H1 (cell line): ENCODE measurements at regions not wholly inside any gene's neighbourhood (a gene's known extent, or its start where the extent isn't known, plus 50 kb on each side); places are given as distances from the start of the nearest gene placed in this dataset.

Experiments used
- E2F6 ChIP-seq: IDR thresholded peaks from 2 replicates; pipeline ENCODE4 v1.6.1; 2012; ENCODE audit warnings: inconsistent platforms
- JUN ChIP-seq: IDR thresholded peaks from 2 replicates; pipeline ENCODE4 v1.6.1; 2011; ENCODE audit warnings: low read depth, mild to moderate bottlenecking, improper control_type of control experiment, low read length
- POLR2AphosphoS5 ChIP-seq: IDR thresholded peaks from 2 replicates; pipeline ENCODE4 v1.6.1; 2011; ENCODE audit warnings: low read depth, low read length
- RNF2 ChIP-seq: fragments of 200-900, 300-1000 bp; sonication (generic); IDR thresholded peaks from 2 replicates; pipeline ENCODE4 v1.7.1; 2016; ENCODE audit warnings: borderline replicate concordance, low read depth, mild to moderate bottlenecking, antibody characterized with exemption, low read length; ENCODE audit not compliant: poor library complexity, severe bottlenecking; ENCODE audit errors: missing control alignments
- SIX5 ChIP-seq: IDR thresholded peaks from 2 replicates; pipeline ENCODE4 v1.6.1; 2011; ENCODE audit warnings: mild to moderate bottlenecking, low read depth, low read length
- SP4 ChIP-seq: IDR thresholded peaks from 2 replicates; pipeline ENCODE4 v1.6.1; 2012; ENCODE audit warnings: low read length, inconsistent platforms
- TF ChIP-seq, protein P1 (sequence below): fragments of 300-600 bp; sonication (generic); IDR thresholded peaks from 2 replicates; pipeline ENCODE4 v1.7.1; 2012; ENCODE audit warnings: low read length, moderate library complexity, mild to moderate bottlenecking, inconsistent platforms; ENCODE audit not compliant: insufficient replicate concordance

GRCh38 chr2:5215989-5216607 lies 476.1 kb upstream of the SOX11 start (continued):
- TF ChIP-seq, protein P1, sequence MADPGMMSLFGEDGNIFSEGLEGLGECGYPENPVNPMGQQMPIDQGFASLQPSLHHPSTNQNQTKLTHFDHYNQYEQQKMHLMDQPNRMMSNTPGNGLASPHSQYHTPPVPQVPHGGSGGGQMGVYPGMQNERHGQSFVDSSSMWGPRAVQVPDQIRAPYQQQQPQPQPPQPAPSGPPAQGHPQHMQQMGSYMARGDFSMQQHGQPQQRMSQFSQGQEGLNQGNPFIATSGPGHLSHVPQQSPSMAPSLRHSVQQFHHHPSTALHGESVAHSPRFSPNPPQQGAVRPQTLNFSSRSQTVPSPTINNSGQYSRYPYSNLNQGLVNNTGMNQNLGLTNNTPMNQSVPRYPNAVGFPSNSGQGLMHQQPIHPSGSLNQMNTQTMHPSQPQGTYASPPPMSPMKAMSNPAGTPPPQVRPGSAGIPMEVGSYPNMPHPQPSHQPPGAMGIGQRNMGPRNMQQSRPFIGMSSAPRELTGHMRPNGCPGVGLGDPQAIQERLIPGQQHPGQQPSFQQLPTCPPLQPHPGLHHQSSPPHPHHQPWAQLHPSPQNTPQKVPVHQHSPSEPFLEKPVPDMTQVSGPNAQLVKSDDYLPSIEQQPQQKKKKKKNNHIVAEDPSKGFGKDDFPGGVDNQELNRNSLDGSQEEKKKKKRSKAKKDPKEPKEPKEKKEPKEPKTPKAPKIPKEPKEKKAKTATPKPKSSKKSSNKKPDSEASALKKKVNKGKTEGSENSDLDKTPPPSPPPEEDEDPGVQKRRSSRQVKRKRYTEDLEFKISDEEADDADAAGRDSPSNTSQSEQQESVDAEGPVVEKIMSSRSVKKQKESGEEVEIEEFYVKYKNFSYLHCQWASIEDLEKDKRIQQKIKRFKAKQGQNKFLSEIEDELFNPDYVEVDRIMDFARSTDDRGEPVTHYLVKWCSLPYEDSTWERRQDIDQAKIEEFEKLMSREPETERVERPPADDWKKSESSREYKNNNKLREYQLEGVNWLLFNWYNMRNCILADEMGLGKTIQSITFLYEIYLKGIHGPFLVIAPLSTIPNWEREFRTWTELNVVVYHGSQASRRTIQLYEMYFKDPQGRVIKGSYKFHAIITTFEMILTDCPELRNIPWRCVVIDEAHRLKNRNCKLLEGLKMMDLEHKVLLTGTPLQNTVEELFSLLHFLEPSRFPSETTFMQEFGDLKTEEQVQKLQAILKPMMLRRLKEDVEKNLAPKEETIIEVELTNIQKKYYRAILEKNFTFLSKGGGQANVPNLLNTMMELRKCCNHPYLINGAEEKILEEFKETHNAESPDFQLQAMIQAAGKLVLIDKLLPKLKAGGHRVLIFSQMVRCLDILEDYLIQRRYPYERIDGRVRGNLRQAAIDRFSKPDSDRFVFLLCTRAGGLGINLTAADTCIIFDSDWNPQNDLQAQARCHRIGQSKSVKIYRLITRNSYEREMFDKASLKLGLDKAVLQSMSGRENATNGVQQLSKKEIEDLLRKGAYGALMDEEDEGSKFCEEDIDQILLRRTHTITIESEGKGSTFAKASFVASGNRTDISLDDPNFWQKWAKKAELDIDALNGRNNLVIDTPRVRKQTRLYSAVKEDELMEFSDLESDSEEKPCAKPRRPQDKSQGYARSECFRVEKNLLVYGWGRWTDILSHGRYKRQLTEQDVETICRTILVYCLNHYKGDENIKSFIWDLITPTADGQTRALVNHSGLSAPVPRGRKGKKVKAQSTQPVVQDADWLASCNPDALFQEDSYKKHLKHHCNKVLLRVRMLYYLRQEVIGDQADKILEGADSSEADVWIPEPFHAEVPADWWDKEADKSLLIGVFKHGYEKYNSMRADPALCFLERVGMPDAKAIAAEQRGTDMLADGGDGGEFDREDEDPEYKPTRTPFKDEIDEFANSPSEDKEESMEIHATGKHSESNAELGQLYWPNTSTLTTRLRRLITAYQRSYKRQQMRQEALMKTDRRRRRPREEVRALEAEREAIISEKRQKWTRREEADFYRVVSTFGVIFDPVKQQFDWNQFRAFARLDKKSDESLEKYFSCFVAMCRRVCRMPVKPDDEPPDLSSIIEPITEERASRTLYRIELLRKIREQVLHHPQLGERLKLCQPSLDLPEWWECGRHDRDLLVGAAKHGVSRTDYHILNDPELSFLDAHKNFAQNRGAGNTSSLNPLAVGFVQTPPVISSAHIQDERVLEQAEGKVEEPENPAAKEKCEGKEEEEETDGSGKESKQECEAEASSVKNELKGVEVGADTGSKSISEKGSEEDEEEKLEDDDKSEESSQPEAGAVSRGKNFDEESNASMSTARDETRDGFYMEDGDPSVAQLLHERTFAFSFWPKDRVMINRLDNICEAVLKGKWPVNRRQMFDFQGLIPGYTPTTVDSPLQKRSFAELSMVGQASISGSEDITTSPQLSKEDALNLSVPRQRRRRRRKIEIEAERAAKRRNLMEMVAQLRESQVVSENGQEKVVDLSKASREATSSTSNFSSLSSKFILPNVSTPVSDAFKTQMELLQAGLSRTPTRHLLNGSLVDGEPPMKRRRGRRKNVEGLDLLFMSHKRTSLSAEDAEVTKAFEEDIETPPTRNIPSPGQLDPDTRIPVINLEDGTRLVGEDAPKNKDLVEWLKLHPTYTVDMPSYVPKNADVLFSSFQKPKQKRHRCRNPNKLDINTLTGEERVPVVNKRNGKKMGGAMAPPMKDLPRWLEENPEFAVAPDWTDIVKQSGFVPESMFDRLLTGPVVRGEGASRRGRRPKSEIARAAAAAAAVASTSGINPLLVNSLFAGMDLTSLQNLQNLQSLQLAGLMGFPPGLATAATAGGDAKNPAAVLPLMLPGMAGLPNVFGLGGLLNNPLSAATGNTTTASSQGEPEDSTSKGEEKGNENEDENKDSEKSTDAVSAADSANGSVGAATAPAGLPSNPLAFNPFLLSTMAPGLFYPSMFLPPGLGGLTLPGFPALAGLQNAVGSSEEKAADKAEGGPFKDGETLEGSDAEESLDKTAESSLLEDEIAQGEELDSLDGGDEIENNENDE: no peak
- TF ChIP-seq SIX5 (no peak), E2F6 (no peak), JUN (no peak), POLR2AphosphoS5 (no peak), SP4 (no peak), RNF2 (no peak)
